Stimulated activated CD4-positive, alpha-beta T cell treated with anti-CD3 and anti-CD28 coated beads, Interleukin-12 subunit alpha, Interleukin-12 subunit beta, amount 100 ng/mL, for 24 hours (primary cell): ENCODE measurements at regions not wholly inside any gene's neighbourhood (a gene's known extent, or its start where the extent isn't known, plus 50 kb on each side); places are given as distances from the start of the nearest gene placed in this dataset.

Experiments used
- DNase-seq, 2 experiments: peaks; one replicate each; pipeline ENCODE4 v3.0.0-alpha.2; 2020; ENCODE audit warnings: low read depth in 2 of 2

- DNase-seq = no peak
Observed at GRCh38 chr2:204428675-204429074, 116.6 kb upstream of the PARD3B start.

- no peak for DNase-seq
Observed at GRCh38 chr2:204431529-204431928, 113.7 kb upstream of the PARD3B start.

GRCh38 chr2:204432196-204432595 lies 113.1 kb upstream of the PARD3B start:
- DNase-seq = no peak

GRCh38 chr2:204434660-204435462 lies 110.4 kb upstream of the PARD3B start:
- DNase-seq = no peak

GRCh38 chr2:204436230-204436629 lies 109.0 kb upstream of the PARD3B start:
- no peak for DNase-seq

GRCh38 chr2:204437408-204437807 lies 107.9 kb upstream of the PARD3B start:
- no peak for DNase-seq

- no peak for DNase-seq
Observed at GRCh38 chr2:204437815-204438756, 107.2 kb upstream of the PARD3B start.

- no peak for DNase-seq
Observed at GRCh38 chr2:204441316-204441715, 104.0 kb upstream of the PARD3B start.

GRCh38 chr2:204445149-204445548 lies 100.1 kb upstream of the PARD3B start:
- DNase-seq = no peak

- DNase-seq = no peak
Observed at GRCh38 chr2:204447722-204448121, 97.6 kb upstream of the PARD3B start.

- no peak for DNase-seq
Observed at GRCh38 chr2:204449977-204450376, 95.3 kb upstream of the PARD3B start.

GRCh38 chr2:204451766-204452165 lies 93.5 kb upstream of the PARD3B start:
- no peak for DNase-seq

GRCh38 chr2:204452464-204453023 lies 92.7 kb upstream of the PARD3B start:
- DNase-seq = no peak

GRCh38 chr2:204453730-204454167 lies 91.5 kb upstream of the PARD3B start:
- no peak for DNase-seq

GRCh38 chr2:204454672-204455380 lies 90.4 kb upstream of the PARD3B start:
- no peak for DNase-seq

GRCh38 chr2:204468746-204469429 lies 76.4 kb upstream of the PARD3B start:
- DNase-seq = no peak

- no peak for DNase-seq
Observed at GRCh38 chr2:204470178-204470620, 75.1 kb upstream of the PARD3B start.

GRCh38 chr2:204470621-204471196 lies 74.6 kb upstream of the PARD3B start:
- no peak for DNase-seq

- no peak for DNase-seq
Observed at GRCh38 chr2:204472375-204472774, 72.9 kb upstream of the PARD3B start.

GRCh38 chr2:204473224-204473623 lies 72.1 kb upstream of the PARD3B start:
- DNase-seq = no peak

GRCh38 chr2:204475399-204475798 lies 69.9 kb upstream of the PARD3B start:
- no peak for DNase-seq
